Epithelial cell of esophagus (primary cell): ENCODE measurements at regions not wholly inside any gene's neighbourhood (a gene's known extent, or its start where the extent isn't known, plus 50 kb on each side); places are given as distances from the start of the nearest gene placed in this dataset.

ENCODE experiments used
- DNase-seq: peaks from one replicate; pipeline ENCODE4 v3.0.0; 2010; ENCODE audit warnings: low read depth
- H3K4me3 ChIP-seq: 2 replicates; pipeline ENCODE4 v1.5.1; 2011; ENCODE audit warnings: mild to moderate bottlenecking, low read length, control low read depth
- CTCF ChIP-seq: IDR thresholded peaks from 2 replicates; pipeline ENCODE4 v1.5.1; 2011; ENCODE audit warnings: low read depth, mild to moderate bottlenecking, low read length, control low read depth, inconsistent platforms; ENCODE audit not compliant: insufficient read depth; ENCODE audit errors: missing control alignments

- no peak for TF ChIP-seq CTCF
- H3K4me3 ChIP-seq: no peak overlapping the region
- no peak for DNase-seq
Measured at GRCh38 chrX:131356725-131357124, 67.6 kb upstream of the IGSF1 start.

- no peak for TF ChIP-seq CTCF
- DNase-seq: no peak
Measured at GRCh38 chrX:131359611-131360010, 70.5 kb upstream of the IGSF1 start.

GRCh38 chrX:131365766-131366165 is 76.7 kb upstream of the IGSF1 start:
- DNase-seq: no peak
- no peak for TF ChIP-seq CTCF
- H3K4me3 ChIP-seq: no peak overlapping the region

More at GRCh38 chrX:131359611-131360010, 70.5 kb upstream of the IGSF1 start:
- H3K4me3 ChIP-seq: no peak overlapping the region

GRCh38 chrX:131366407-131366806 is 77.3 kb upstream of the IGSF1 start:
- no peak for TF ChIP-seq CTCF
- DNase-seq: no peak
- no peak overlapping the region for H3K4me3 ChIP-seq

- TF ChIP-seq CTCF: no peak
- H3K4me3 ChIP-seq: no peak overlapping the region
- DNase-seq: no peak
Measured at GRCh38 chrX:131388293-131388692, 99.2 kb upstream of the IGSF1 start.

- DNase-seq: no peak
- TF ChIP-seq CTCF: no peak
- no peak overlapping the region for H3K4me3 ChIP-seq
Measured at GRCh38 chrX:131392666-131393065, 103.6 kb upstream of the IGSF1 start.

- TF ChIP-seq CTCF: no peak
Measured at GRCh38 chrX:131393426-131393825, 104.3 kb upstream of the IGSF1 start.

More at GRCh38 chrX:131393426-131393825, 104.3 kb upstream of the IGSF1 start:
- no peak for DNase-seq
- H3K4me3 ChIP-seq: no peak overlapping the region
